ENCODE measurements at regions not wholly inside any gene's neighbourhood (a gene's known extent, or its start where the extent isn't known, plus 50 kb on each side); places are given as distances from the start of the nearest gene placed in this dataset.

DNA sequence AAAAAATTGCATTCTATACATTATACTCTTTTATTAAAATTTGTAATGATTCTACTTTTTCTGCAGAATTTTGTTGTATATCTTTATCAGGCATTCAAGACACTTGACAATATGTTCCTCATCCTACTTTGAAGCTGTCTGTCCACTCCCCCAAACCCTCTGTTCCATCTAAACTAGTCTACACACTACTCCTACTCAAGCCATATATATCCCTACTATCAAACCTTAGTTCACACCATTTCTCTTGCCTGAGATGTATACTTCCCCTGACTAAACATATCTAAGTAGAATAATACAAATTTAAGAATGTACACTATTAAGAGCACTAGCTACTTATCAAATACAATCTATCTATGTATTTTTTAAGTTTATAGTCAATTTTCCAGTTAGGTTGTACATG lies 107.1 kb upstream of the FTMT start:
- no peak overlapping the region for H3K27ac ChIP-seq
- no peaks in the 10 kb centered on the region for H3K9me3 ChIP-seq
- DNase-seq: no peak
- no peak for TF ChIP-seq POLR2A (IDR thresholded peaks at IDR 0.05)
- TF ChIP-seq, protein P1, sequence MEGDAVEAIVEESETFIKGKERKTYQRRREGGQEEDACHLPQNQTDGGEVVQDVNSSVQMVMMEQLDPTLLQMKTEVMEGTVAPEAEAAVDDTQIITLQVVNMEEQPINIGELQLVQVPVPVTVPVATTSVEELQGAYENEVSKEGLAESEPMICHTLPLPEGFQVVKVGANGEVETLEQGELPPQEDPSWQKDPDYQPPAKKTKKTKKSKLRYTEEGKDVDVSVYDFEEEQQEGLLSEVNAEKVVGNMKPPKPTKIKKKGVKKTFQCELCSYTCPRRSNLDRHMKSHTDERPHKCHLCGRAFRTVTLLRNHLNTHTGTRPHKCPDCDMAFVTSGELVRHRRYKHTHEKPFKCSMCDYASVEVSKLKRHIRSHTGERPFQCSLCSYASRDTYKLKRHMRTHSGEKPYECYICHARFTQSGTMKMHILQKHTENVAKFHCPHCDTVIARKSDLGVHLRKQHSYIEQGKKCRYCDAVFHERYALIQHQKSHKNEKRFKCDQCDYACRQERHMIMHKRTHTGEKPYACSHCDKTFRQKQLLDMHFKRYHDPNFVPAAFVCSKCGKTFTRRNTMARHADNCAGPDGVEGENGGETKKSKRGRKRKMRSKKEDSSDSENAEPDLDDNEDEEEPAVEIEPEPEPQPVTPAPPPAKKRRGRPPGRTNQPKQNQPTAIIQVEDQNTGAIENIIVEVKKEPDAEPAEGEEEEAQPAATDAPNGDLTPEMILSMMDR (IDR thresholded peaks at IDR 0.05): no peak
- H3K27me3 ChIP-seq: no peaks in the 10 kb centered on the region
- no peak overlapping the region for H3K4me3 ChIP-seq
- H3K36me3 ChIP-seq (ENCODE audit: low read depth, missing control alignments): no peaks in the 10 kb centered on the region
- intact Hi-C loops (cut with DNase I; ENCODE audit: low total_unique reads): no loop called here
- no peaks in the 10 kb centered on the region for H3K4me1 ChIP-seq

DNA sequence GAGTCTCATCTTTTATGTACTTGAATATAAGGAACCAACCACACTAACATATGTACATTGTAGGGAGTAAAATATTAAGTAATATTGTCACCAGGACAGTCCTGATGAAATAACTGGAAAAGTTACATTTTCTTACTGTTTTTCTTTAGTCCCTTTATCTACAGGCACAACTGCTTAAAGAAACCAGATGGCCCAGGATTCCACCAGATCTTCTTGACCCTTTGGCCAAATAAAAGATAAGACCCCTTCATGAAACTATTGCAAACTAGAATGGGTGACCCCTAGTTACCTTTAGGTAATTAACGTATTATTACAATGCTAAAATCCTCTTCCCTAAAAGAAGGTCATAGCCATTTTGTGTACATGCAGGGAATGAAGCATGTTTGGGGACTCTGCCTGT lies 106.3 kb upstream of the FTMT start:
- no peak for DNase-seq
- Histone ChIP-seq H3K4me3 (no peak overlapping the region), H3K27ac (no peak overlapping the region), H3K36me3 (ENCODE audit: low read depth, missing control alignments) (no peaks in the 10 kb centered on the region), H3K9me3 (no peaks in the 10 kb centered on the region), H3K4me1 (no peaks in the 10 kb centered on the region), H3K27me3 (no peaks in the 10 kb centered on the region)
- intact Hi-C loops (cut with DNase I; ENCODE audit: low total_unique reads): no loop called here
- no peak for TF ChIP-seq POLR2A (IDR thresholded peaks at IDR 0.05)
- TF ChIP-seq, protein P1 (IDR thresholded peaks at IDR 0.05): no peak
- WGBS, 2 donors: 50 to 66% methylated on average over 1 of the region's 1 CpG

DNA sequence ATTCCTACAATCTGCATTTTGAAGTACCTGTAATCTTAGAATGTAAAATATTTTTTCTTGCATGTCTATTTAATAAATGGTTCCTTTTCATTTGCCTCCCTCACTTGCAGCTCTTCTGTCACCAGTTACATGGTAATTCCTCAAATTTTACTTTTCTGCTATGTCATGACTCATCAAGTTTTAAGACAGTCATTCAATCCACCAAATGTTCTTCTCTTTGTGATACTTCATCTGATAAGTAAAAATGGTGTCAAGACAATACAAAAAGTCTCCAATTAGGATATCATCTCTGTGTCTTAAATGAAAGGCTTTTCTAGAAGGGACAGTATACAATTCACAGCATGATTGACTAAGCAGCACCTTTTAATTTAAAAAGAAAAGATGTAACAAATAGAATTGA lies 104.9 kb upstream of the FTMT start:
- Histone ChIP-seq H3K27me3 (no peaks in the 10 kb centered on the region), H3K4me3 (no peak overlapping the region), H3K27ac (no peak overlapping the region), H3K4me1 (no peaks in the 10 kb centered on the region), H3K36me3 (ENCODE audit: low read depth, missing control alignments) (no peaks in the 10 kb centered on the region), H3K9me3 (no peaks in the 10 kb centered on the region)
- DNase-seq: no peak
- intact Hi-C loops (cut with DNase I; ENCODE audit: low total_unique reads): no loop called here
- TF ChIP-seq, protein P1 (IDR thresholded peaks at IDR 0.05): no peak
- TF ChIP-seq POLR2A (IDR thresholded peaks at IDR 0.05): no peak

DNA sequence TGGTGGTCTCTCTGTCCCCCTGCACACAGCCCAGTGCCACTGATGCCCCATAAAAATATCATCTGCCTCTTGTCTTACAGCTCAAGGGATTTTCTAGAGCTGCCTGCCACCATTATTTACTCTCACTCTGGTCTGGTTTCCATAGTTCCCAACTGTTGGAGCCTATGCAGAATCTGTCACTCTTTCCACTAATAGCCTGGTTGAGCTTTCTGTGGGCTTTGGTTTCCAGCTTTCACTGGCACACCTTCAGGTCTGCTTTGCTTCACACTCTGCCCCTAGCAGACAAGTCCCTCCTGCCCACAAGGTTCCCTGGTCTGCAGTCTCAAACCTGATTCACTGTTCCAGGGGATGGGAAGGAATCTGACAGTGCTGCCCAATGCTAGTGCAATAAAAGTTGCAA lies 103.0 kb upstream of the FTMT start:
- Histone ChIP-seq H3K36me3 (ENCODE audit: low read depth, missing control alignments) (no peaks in the 10 kb centered on the region), H3K27ac (no peak overlapping the region), H3K9me3 (no peaks in the 10 kb centered on the region), H3K27me3 (no peaks in the 10 kb centered on the region), H3K4me3 (no peak overlapping the region), H3K4me1 (no peaks in the 10 kb centered on the region)
- intact Hi-C loops (cut with DNase I; ENCODE audit: low total_unique reads): no loop called here
- TF ChIP-seq POLR2A (IDR thresholded peaks at IDR 0.05): no peak
- TF ChIP-seq, protein P1 (IDR thresholded peaks at IDR 0.05): no peak
- no peak for DNase-seq

DNA sequence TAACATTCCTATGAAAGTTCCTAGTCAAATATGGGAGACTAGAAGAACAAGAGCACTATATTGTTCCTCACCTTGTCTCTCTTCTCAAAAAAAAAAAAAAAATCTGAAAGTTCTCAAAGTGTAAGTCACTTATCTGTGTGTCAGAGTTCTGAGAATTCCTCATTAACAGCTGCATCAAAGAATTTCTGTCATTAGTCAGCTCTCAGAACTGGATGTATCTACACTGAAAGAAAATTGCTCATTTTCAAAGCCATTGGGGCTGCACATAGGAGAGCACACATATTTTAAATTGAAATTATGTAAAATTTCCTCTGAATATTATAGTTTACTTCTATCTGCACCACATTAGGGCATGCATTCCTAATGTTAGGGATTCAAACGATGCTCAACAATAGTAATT lies 99.5 kb upstream of the FTMT start:
- Histone ChIP-seq H3K4me3 (no peak overlapping the region), H3K27me3 (no peaks in the 10 kb centered on the region), H3K4me1 (no peaks in the 10 kb centered on the region), H3K9me3 (no peaks in the 10 kb centered on the region), H3K27ac (no peak overlapping the region), H3K36me3 (ENCODE audit: low read depth, missing control alignments) (no peaks in the 10 kb centered on the region)
- DNase-seq: no peak
- intact Hi-C loops (cut with DNase I; ENCODE audit: low total_unique reads): no loop called here
- TF ChIP-seq, protein P1 (IDR thresholded peaks at IDR 0.05): no peak
- no peak for TF ChIP-seq POLR2A (IDR thresholded peaks at IDR 0.05)
- WGBS, 2 donors: 80 to 83% methylated on average over 1 of the region's 1 CpG

Data from testis (tissue), 2 donors.